Peyer's patch (tissue), 4 donors: ENCODE measurements at regions not wholly inside any gene's neighbourhood (a gene's known extent, or its start where the extent isn't known, plus 50 kb on each side); places are given as distances from the start of the nearest gene placed in this dataset.

Experiments
- DNase-seq, 3 donors: peaks; one replicate each; pipeline ENCODE4 v3.0.0-alpha.2; 2017 to 2019
- H3K27ac ChIP-seq, 4 donors: fragments of 200-600 bp; sonication (generic); one replicate each; pipeline ENCODE4 v1.5.1; 2016 to 2019
- H3K27me3 ChIP-seq, 2 donors: fragments of 200-600 bp; sonication (generic); one replicate each; pipeline ENCODE4 v1.5.1; 2019
- H3K36me3 ChIP-seq, 3 donors: fragments of 200-600 bp; sonication (generic); one replicate each; pipeline ENCODE4 v1.5.1; 2016 to 2019
- H3K4me1 ChIP-seq, 4 donors: fragments of 200-600 bp; sonication (generic); one replicate each; pipeline ENCODE4 v1.5.1; 2016 to 2019
- H3K4me3 ChIP-seq, 4 donors: fragments of 200-600 bp; sonication (generic); 1 replicate in 3 of 4; 2 replicates in 1 of 4; pipeline ENCODE4 v1.5.1; 2016 to 2019; ENCODE audit warnings: mild to moderate bottlenecking in 1 of 4
- H3K9me3 ChIP-seq, 4 donors: fragments of 200-600 bp; sonication (generic); one replicate each; pipeline ENCODE4 v1.5.1; 2016 to 2019; ENCODE audit warnings: mild to moderate bottlenecking in 1 of 4
- CTCF ChIP-seq, 6 experiments: fragments of 450-650 bp in 4 of 6; fragments of 200-600 bp in 2 of 6; sonication (generic) in 1 of 6; IDR thresholded peaks; one replicate each; pipeline ENCODE4 v1.5.1; 2017 to 2019; ENCODE audit warnings: antibody characterized with exemption in 6 of 6, mild to moderate bottlenecking in 3 of 6, moderate library complexity in 1 of 6
- POLR2A ChIP-seq, 2 donors: fragments of 450-650 bp; IDR thresholded peaks; one replicate each; pipeline ENCODE4 v1.5.1; 2017; ENCODE audit warnings: antibody characterized with exemption in 2 of 2, mild to moderate bottlenecking in 2 of 2, moderate library complexity in 2 of 2

DNA sequence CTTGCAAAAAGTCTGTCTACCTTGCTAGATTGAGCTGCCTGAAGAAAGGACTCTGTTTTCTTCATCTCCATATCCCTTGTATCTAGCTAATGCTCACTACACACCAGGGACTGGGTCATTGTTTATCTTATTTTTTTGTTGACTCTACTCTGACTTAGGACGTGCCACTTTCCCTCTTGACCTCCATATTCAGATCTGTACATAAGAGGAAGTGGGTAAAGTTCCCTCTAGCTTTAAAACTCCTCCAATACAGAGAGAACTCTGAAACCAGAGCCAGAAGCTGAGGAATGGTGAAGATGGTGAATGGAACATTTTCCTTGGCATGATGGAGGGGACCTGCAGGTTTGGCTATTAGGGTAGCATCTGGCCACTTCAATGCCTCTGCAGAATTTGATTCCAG, 2026.1 kb upstream of the TENM3 start:
- Histone ChIP-seq H3K4me1 (no peaks in the 10 kb centered on the region), H3K4me3 (no peak overlapping the region), H3K27me3 (no peaks in the 10 kb centered on the region), H3K27ac (no peak overlapping the region), H3K9me3 (no peaks in the 10 kb centered on the region), H3K36me3 (no peaks in the 10 kb centered on the region)
- DNase-seq: no peak
- no peak for TF ChIP-seq POLR2A (IDR thresholded peaks at IDR 0.05)
- TF ChIP-seq CTCF (IDR thresholded peaks at IDR 0.05): no peak

GRCh38 chr4:180219080-180219479, 2024.1 kb upstream of the TENM3 start:
- Histone ChIP-seq H3K27ac (no peak overlapping the region), H3K36me3 (no peaks in the 10 kb centered on the region), H3K9me3 (no peaks in the 10 kb centered on the region), H3K4me1 (no peaks in the 10 kb centered on the region), H3K4me3 (no peak overlapping the region), H3K27me3 (no peaks in the 10 kb centered on the region)
- TF ChIP-seq CTCF (IDR thresholded peaks at IDR 0.05) (no peak), POLR2A (IDR thresholded peaks at IDR 0.05) (no peak)
- no peak for DNase-seq

- no peaks in the 10 kb centered on the region for H3K36me3 ChIP-seq
- no peak for DNase-seq
- no peak overlapping the region for H3K27ac ChIP-seq
- TF ChIP-seq POLR2A (IDR thresholded peaks at IDR 0.05) (no peak), CTCF (IDR thresholded peaks at IDR 0.05) (no peak)
- H3K4me3 ChIP-seq: no peak overlapping the region
- no peaks in the 10 kb centered on the region for H3K9me3 ChIP-seq
- H3K4me1 ChIP-seq: no peaks in the 10 kb centered on the region
- H3K27me3 ChIP-seq: no peaks in the 10 kb centered on the region
Observed at GRCh38 chr4:180225977-180226376, 2017.2 kb upstream of the TENM3 start.

GRCh38 chr4:180234730-180235129, 2008.5 kb upstream of the TENM3 start:
- Histone ChIP-seq H3K36me3 (no peaks in the 10 kb centered on the region), H3K27ac (no peak overlapping the region), H3K9me3 (no peaks in the 10 kb centered on the region), H3K27me3 (no peaks in the 10 kb centered on the region), H3K4me3 (no peak overlapping the region), H3K4me1 (no peaks in the 10 kb centered on the region)
- DNase-seq: no peak
- no peak for TF ChIP-seq CTCF (IDR thresholded peaks at IDR 0.05)
- no peak for TF ChIP-seq POLR2A (IDR thresholded peaks at IDR 0.05)

DNA sequence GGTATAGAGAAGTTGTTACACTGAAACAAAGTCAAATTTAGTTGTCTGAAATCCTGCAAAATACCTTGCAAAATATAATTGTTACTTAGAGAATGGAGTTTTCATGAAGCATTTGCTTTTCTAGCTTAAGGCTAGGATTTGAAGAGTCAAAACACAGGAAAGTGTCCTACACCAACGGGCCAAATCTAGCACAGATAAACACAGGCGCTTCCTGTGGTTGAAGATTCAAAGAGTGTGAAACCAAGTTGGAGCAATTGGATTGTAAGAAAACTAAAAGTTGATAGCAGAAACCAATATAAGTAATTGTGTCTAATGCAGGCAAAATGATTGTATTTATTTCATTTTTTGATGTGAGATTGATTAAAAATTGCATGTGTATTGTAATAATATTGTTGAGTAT, 2002.5 kb upstream of the TENM3 start:
- Histone ChIP-seq H3K4me3 (no peak overlapping the region), H3K27ac (no peak overlapping the region), H3K9me3 (no peaks in the 10 kb centered on the region), H3K27me3 (no peaks in the 10 kb centered on the region), H3K4me1 (no peaks in the 10 kb centered on the region), H3K36me3 (no peaks in the 10 kb centered on the region)
- no peak for DNase-seq
- TF ChIP-seq POLR2A (IDR thresholded peaks at IDR 0.05) (no peak), CTCF (IDR thresholded peaks at IDR 0.05) (no peak)

- H3K27ac ChIP-seq: no peak overlapping the region
- TF ChIP-seq POLR2A (IDR thresholded peaks at IDR 0.05) (no peak), CTCF (IDR thresholded peaks at IDR 0.05) (no peak)
- no peak for DNase-seq
- no peak overlapping the region for H3K4me3 ChIP-seq
- no peaks in the 10 kb centered on the region for H3K4me1 ChIP-seq
- H3K36me3 ChIP-seq: no peaks in the 10 kb centered on the region
- no peaks in the 10 kb centered on the region for H3K9me3 ChIP-seq
- H3K27me3 ChIP-seq: peaks cover 0 to 4% of the 10 kb centered on the region in 2 donors
Observed at GRCh38 chr4:180253419-180253818, 1989.8 kb upstream of the TENM3 start.
